ENCODE measurements at regions not wholly inside any gene's neighbourhood (a gene's known extent, or its start where the extent isn't known, plus 50 kb on each side); places are given as distances from the start of the nearest gene placed in this dataset.

DNA sequence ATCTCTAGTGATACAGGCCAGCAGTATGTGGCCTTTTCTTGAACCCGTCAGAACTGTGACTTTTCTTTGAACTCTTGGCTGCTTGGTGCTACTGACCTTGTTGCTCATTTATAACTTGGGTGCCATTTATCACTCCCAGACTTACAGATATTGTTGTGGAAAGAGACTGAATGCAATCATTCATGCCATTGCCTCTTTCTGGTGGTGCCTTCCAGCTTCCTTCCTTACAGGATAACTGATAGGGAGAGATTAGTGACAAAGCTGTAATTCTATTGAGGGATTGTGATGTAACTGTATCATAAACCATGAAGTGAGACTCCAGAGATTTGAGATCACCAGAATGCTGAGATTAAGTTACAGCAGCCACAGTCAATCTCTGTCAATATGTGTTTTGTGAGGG, 256.5 kb downstream of the USP25 start:
- TF ChIP-seq, protein P1, sequence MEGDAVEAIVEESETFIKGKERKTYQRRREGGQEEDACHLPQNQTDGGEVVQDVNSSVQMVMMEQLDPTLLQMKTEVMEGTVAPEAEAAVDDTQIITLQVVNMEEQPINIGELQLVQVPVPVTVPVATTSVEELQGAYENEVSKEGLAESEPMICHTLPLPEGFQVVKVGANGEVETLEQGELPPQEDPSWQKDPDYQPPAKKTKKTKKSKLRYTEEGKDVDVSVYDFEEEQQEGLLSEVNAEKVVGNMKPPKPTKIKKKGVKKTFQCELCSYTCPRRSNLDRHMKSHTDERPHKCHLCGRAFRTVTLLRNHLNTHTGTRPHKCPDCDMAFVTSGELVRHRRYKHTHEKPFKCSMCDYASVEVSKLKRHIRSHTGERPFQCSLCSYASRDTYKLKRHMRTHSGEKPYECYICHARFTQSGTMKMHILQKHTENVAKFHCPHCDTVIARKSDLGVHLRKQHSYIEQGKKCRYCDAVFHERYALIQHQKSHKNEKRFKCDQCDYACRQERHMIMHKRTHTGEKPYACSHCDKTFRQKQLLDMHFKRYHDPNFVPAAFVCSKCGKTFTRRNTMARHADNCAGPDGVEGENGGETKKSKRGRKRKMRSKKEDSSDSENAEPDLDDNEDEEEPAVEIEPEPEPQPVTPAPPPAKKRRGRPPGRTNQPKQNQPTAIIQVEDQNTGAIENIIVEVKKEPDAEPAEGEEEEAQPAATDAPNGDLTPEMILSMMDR (IDR thresholded peaks at IDR 0.05; ENCODE audit: insufficient read depth, low read length): no peak
- H3K4me3 ChIP-seq (ENCODE audit: low read depth, low read length): no peak overlapping the region
- DNase-seq (ENCODE audit: low read depth): peak; percentile 46

DNA sequence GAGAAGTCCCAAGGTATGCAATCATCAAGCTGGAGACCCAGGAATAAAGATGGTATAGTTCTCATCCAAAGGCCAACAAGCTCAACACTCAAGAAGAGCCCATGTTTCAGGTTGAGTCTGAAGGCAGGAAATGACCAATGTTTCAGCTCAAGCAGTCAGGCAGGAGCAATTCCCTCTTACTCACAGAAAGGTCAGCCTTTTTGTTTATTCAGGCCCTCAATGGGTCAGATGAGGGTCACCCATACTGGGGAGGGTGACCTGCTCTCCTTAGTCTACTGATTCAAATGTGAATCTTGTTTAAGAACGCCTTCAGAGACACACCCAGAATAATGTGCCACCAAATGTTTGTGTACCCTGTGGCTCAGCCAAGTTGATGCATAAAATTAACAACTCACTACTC, 262.4 kb downstream of the USP25 start:
- peak; percentile 23 for DNase-seq (ENCODE audit: low read depth)
- H3K4me3 ChIP-seq (ENCODE audit: low read depth, low read length): no peak overlapping the region
- TF ChIP-seq, protein P1 (IDR thresholded peaks at IDR 0.05; ENCODE audit: insufficient read depth, low read length): no peak

DNA sequence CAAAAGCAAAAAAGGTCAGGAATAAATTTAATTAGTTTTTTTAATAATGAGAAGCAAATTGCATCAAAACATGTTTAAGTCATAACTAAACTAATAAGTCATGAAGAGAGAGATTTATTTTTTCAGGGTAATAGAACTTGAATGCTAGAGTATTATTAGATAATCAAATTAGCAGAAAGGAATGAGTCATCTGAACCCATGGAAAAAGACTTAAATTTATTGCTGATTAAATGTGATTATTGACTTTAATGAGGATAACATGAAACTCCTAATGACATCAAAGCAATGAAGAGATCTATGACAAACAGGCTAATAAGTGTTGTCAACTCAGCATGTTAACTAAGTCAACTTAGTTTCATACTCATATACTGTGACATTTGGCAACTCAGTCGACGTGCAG, 264.2 kb downstream of the USP25 start:
- DNase-seq (ENCODE audit: low read depth): no peak
- no peak overlapping the region for H3K4me3 ChIP-seq (ENCODE audit: low read depth, low read length)
- TF ChIP-seq, protein P1 (IDR thresholded peaks at IDR 0.05; ENCODE audit: insufficient read depth, low read length): no peak

DNA sequence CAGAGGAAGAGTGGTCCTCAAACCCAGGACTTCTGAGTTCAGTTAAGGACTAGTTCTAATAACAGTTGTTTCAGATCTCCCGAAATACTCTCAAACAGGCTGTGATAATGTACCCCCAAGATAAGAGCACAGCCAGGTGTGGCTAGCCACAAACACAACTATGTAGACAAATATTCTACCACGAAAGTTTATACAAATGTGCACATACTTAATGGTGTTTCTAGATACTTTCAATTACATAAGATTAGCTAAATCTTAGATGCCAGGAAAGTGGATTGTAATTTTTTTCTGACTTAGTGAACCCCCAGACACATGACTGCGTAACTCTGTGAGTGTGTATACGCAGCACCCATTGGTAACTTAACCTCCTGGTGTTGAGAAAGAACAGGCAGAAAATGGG, 270.0 kb downstream of the USP25 start:
- TF ChIP-seq, protein P1 (IDR thresholded peaks at IDR 0.05; ENCODE audit: insufficient read depth, low read length): no peak
- no peak for DNase-seq (ENCODE audit: low read depth)

DNA sequence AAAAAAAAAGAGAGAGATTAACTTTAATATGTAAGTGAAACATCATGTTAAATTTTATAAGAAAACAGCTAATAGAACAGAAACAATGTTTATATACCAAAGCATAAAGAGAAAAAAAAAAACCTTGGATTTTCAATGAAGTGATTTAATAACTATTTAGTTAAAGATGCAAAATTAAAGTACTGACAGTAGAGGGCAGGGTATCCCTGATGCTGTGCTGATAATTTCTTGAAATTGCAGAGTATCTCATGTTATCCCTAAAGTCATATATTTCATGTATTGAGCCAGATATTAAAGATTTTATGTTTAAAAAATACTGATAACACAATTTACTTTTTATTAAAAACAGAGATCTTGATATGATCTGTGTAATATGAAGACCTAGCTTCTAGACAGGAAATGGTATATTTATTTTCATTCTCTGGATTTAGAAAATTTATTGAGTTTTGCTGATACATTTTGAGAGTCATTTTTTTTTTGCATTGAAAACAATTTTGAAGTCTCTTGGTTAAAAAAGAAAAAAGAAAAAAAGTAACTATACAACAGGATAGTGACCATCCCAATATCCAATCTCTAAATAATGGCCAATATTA, 273.2 kb downstream of the USP25 start:
- TF ChIP-seq, protein P1 (IDR thresholded peaks at IDR 0.05; ENCODE audit: insufficient read depth, low read length): peak; percentile 60
- H3K4me3 ChIP-seq (ENCODE audit: low read depth, low read length): no peak overlapping the region
- peak; percentile 69 for DNase-seq (ENCODE audit: low read depth)

More for the DNA sequence above, 270.0 kb downstream of the USP25 start:
- H3K4me3 ChIP-seq (ENCODE audit: low read depth, low read length): no peak overlapping the region

DNA sequence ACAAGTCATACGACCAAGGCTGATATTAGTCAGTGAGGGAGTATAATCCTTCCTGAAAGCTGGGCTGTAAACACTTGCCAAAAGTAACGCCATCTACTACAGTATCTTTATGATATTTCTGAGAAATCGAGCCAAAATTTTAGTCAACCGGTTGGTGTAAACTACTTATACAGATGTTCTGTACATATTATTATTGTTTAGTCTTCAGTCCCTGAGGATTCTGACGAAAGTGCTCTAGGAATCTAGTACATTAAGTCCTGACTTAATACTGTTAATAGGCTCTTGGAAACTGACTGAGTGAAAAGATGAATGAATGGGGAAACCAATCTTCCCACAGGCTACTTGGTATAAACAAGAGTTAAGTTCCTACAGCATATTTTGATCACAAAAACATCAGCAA, 274.3 kb downstream of the USP25 start:
- peak; percentile 8 for DNase-seq (ENCODE audit: low read depth)
- no peak overlapping the region for H3K4me3 ChIP-seq (ENCODE audit: low read depth, low read length)
- TF ChIP-seq, protein P1 (IDR thresholded peaks at IDR 0.05; ENCODE audit: insufficient read depth, low read length): no peak

DNA sequence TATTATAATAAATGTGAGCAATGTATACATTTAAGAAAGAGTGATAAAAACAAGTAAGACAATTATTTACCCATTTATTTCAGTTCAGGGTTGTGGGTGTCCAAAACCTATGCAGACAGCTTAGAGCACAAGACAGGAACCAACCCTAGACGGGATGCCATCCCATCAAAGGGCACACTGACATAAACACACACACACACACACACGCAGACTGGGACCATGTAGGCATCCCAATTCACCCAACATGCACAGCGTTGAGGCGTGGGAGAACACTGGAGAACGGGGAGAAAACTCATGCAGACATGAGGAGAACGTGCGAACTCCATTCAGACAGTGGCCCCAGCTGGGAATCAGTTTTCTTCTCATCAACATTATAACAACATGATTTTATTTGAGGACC, 274.7 kb downstream of the USP25 start:
- no peak for DNase-seq (ENCODE audit: low read depth)
- no peak overlapping the region for H3K4me3 ChIP-seq (ENCODE audit: low read depth, low read length)
- TF ChIP-seq, protein P1 (IDR thresholded peaks at IDR 0.05; ENCODE audit: insufficient read depth, low read length): no peak
